H9 (cell line): ENCODE measurements at regions not wholly inside any gene's neighbourhood (a gene's known extent, or its start where the extent isn't known, plus 50 kb on each side); places are given as distances from the start of the nearest gene placed in this dataset.

Experiments
- DNase-seq: peaks from one replicate; pipeline ENCODE4 v3.0.0-alpha.2; 2017
- H2AFZ ChIP-seq: one replicate; pipeline ENCODE4 v1.6.1; 2013; ENCODE audit warnings: mild to moderate bottlenecking, low read length, control low read depth, moderate library complexity
- H2AK5ac ChIP-seq: 2 replicates; pipeline ENCODE4 v1.6.1; 2013; ENCODE audit warnings: low read length, control low read depth, mixed read lengths; ENCODE audit not compliant: insufficient read length
- H2BK120ac ChIP-seq: one replicate; pipeline ENCODE4 v1.6.1; 2013; ENCODE audit warnings: low read depth, mild to moderate bottlenecking, low read length, control low read depth, inconsistent platforms; ENCODE audit not compliant: poor library complexity, severe bottlenecking
- H2BK12ac ChIP-seq: 2 replicates; pipeline ENCODE4 v1.6.1; 2013; ENCODE audit warnings: low read length, control low read depth, mixed read lengths, low read depth; ENCODE audit not compliant: insufficient read length
- H2BK15ac ChIP-seq: 2 replicates; pipeline ENCODE4 v1.6.1; 2013; ENCODE audit warnings: low read depth, low read length, control low read depth
- H2BK20ac ChIP-seq: one replicate; pipeline ENCODE4 v1.6.1; 2013; ENCODE audit warnings: low read depth, mild to moderate bottlenecking, low read length, control low read depth, inconsistent platforms; ENCODE audit not compliant: poor library complexity, severe bottlenecking
- H2BK5ac ChIP-seq: 2 replicates; pipeline ENCODE4 v1.6.1; 2013; ENCODE audit warnings: low read length, control low read depth, mixed read lengths; ENCODE audit not compliant: insufficient read length
- H3K14ac ChIP-seq: 2 replicates; pipeline ENCODE4 v1.6.1; 2013; ENCODE audit warnings: low read length, control low read depth; ENCODE audit not compliant: insufficient read depth
- H3K18ac ChIP-seq: 2 replicates; pipeline ENCODE4 v1.6.1; 2013; ENCODE audit warnings: low read depth, mild to moderate bottlenecking, mixed read lengths, low read length, control low read depth; ENCODE audit not compliant: insufficient read length
- H3K23ac ChIP-seq: 2 replicates; pipeline ENCODE4 v1.6.1; 2013; ENCODE audit warnings: low read length, control low read depth, mixed read lengths, low read depth; ENCODE audit not compliant: insufficient read length
- H3K23me2 ChIP-seq: 2 replicates; pipeline ENCODE4 v1.6.1; 2013; ENCODE audit warnings: low read depth, mild to moderate bottlenecking, mixed read lengths, low read length, control low read depth; ENCODE audit not compliant: insufficient read length, poor library complexity, severe bottlenecking
- H3K27ac ChIP-seq: 2 replicates; pipeline ENCODE4 v1.5.1; 2013; ENCODE audit warnings: low read length, control low read depth, mixed read lengths, low read depth; ENCODE audit not compliant: insufficient read length
- H3K27me3 ChIP-seq: 2 replicates; pipeline ENCODE4 v1.6.1; 2013; ENCODE audit warnings: low read length, control low read depth, inconsistent platforms; ENCODE audit not compliant: insufficient read depth
- H3K4ac ChIP-seq: 2 replicates; pipeline ENCODE4 v1.6.1; 2013; ENCODE audit warnings: low read depth, mild to moderate bottlenecking, control low read depth, inconsistent platforms, low read length, moderate library complexity
- H3K4me1 ChIP-seq: 2 replicates; pipeline ENCODE4 v1.6.1; 2013; ENCODE audit warnings: low read length, control low read depth, inconsistent platforms; ENCODE audit not compliant: insufficient read depth
- H3K4me2 ChIP-seq: 2 replicates; pipeline ENCODE4 v1.6.1; 2013; ENCODE audit warnings: low read length, control low read depth, mixed read lengths; ENCODE audit not compliant: insufficient read length, insufficient read depth
- H3K56ac ChIP-seq: 2 replicates; pipeline ENCODE4 v1.6.1; 2013; ENCODE audit warnings: low read depth, mild to moderate bottlenecking, mixed read lengths, low read length, control low read depth; ENCODE audit not compliant: insufficient read length
- H3K79me1 ChIP-seq: 2 replicates; pipeline ENCODE4 v1.6.1; 2013; ENCODE audit warnings: low read depth, mild to moderate bottlenecking, moderate library complexity, low read length, control low read depth, inconsistent platforms; ENCODE audit not compliant: insufficient read depth, poor library complexity, severe bottlenecking
- H3K79me2 ChIP-seq: 2 replicates; pipeline ENCODE4 v1.6.1; 2013; ENCODE audit warnings: low read length, control low read depth, inconsistent platforms; ENCODE audit not compliant: insufficient read depth
- H3K9ac ChIP-seq: 2 replicates; pipeline ENCODE4 v1.6.1; 2013; ENCODE audit warnings: low read length, control low read depth, mixed read lengths; ENCODE audit not compliant: insufficient read length; ENCODE audit errors: extremely low read depth
- H3K9me3 ChIP-seq: one replicate; pipeline ENCODE4 v1.6.1; 2013; ENCODE audit warnings: low read depth, low read length, inconsistent platforms; ENCODE audit not compliant: control insufficient read depth
- H3T11ph ChIP-seq: one replicate; pipeline ENCODE4 v1.6.1; 2013; ENCODE audit warnings: mild to moderate bottlenecking, low read length, control low read depth, inconsistent platforms
- H4K20me1 ChIP-seq: one replicate; pipeline ENCODE4 v1.6.1; 2013; ENCODE audit not compliant: control insufficient read depth, insufficient read length, insufficient read depth
- H4K5ac ChIP-seq: 2 replicates; pipeline ENCODE4 v1.6.1; 2013; ENCODE audit warnings: low read depth, mild to moderate bottlenecking, mixed read lengths, low read length, control low read depth; ENCODE audit not compliant: insufficient read length
- H4K8ac ChIP-seq: replicated peaks from 2 replicates; pipeline ENCODE4 v1.6.1; 2013; ENCODE audit warnings: low read length, control low read depth, mixed read lengths, low read depth; ENCODE audit not compliant: insufficient read length
- H4K91ac ChIP-seq: 2 replicates; pipeline ENCODE4 v1.6.1; 2013; ENCODE audit warnings: low read depth, mild to moderate bottlenecking, moderate library complexity, mixed read lengths, low read length, control low read depth; ENCODE audit not compliant: insufficient read length
- H3K27ac Mint-ChIP-seq, 3 experiments: 2 replicates in 2 of 3; 3 replicates in 1 of 3; pipeline ENCODE4 v1.8.0; 2020 to 2021; ENCODE audit warnings: mixed read lengths in 3 of 3, mild to moderate bottlenecking in 1 of 3, moderate library complexity in 1 of 3
- H3K27me3 Mint-ChIP-seq: 2 replicates; pipeline ENCODE4 v1.8.0; 2021; ENCODE audit warnings: low read depth, mild to moderate bottlenecking, moderate library complexity, mixed read lengths
- H3K36me3 Mint-ChIP-seq, 3 experiments: 2 replicates in 2 of 3; 3 replicates in 1 of 3; pipeline ENCODE4 v1.8.0; 2020 to 2021; ENCODE audit warnings: low read depth in 3 of 3, mixed read lengths in 3 of 3; ENCODE audit not compliant: insufficient read depth in 1 of 3
- H3K4me1 Mint-ChIP-seq, 2 experiments: 2 replicates each; pipeline ENCODE4 v1.8.0; 2020; ENCODE audit warnings: mixed read lengths in 2 of 2
- H3K4me3 Mint-ChIP-seq, 2 experiments: 2 replicates in 1 of 2; 3 replicates in 1 of 2; pipeline ENCODE4 v1.8.0; 2020 to 2021; ENCODE audit warnings: mild to moderate bottlenecking in 2 of 2, mixed read lengths in 2 of 2, moderate library complexity in 1 of 2
- H3K9me3 Mint-ChIP-seq, 2 experiments: 2 replicates in 1 of 2; 3 replicates in 1 of 2; pipeline ENCODE4 v1.8.0; 2020; ENCODE audit warnings: mild to moderate bottlenecking in 2 of 2, mixed read lengths in 2 of 2, moderate library complexity in 1 of 2
- WGBS: extraction: QIAGEN DNeasy Blood & Tissue Kit; methylation state at CpG from one replicate; pipeline ENCODE4 v1.1.7; 2013; ENCODE audit warnings: missing lambda C conversion rate, low lambda C conversion rate, mixed read lengths; ENCODE audit not compliant: insufficient read length; ENCODE audit errors: extremely low coverage; 5-methylcytosine and 5-hydroxymethylcytosine counted together
- TF ChIP-seq, protein P1 (sequence below): fragments of 200-600 bp; sonication (generic); conservative IDR thresholded peaks from 3 replicates; pipeline ENCODE4 v1.8.0; 2021; ENCODE audit warnings: antibody characterized with exemption, mild to moderate bottlenecking

GRCh38 chr3:30457081-30457480 is 149.3 kb upstream of the TGFBR2 start:
- Histone ChIP-seq H2AK5ac (no peak overlapping the region), H2BK120ac (no peak overlapping the region), H3K27ac (no peak overlapping the region), H3K79me1 (no peaks in the 10 kb centered on the region), H3K4me2 (no peak overlapping the region), H3K27me3 (no peaks in the 10 kb centered on the region), H4K91ac (no peak overlapping the region), H3K18ac (no peak overlapping the region), H2BK20ac (no peak overlapping the region), H3K23ac (no peak overlapping the region), H3K14ac (no peak overlapping the region), H4K20me1 (no peaks in the 10 kb centered on the region), H3K56ac (no peak overlapping the region), H3K4me1 (peaks cover 2% of the 10 kb centered on the region; the same call in 1 of the 2 replicates), H4K8ac (no peak overlapping the region), H4K5ac (no peak overlapping the region), H2AFZ (no peak overlapping the region), H3K9me3 (no peaks in the 10 kb centered on the region), H3T11ph (no peak overlapping the region), H2BK15ac (no peak overlapping the region), H3K9ac (no peak overlapping the region), H3K4ac (no peak overlapping the region), H3K23me2 (no peaks in the 10 kb centered on the region), H2BK12ac (no peak overlapping the region), H3K79me2 (no peaks in the 10 kb centered on the region), H2BK5ac (no peak overlapping the region)
- TF ChIP-seq, protein P1, sequence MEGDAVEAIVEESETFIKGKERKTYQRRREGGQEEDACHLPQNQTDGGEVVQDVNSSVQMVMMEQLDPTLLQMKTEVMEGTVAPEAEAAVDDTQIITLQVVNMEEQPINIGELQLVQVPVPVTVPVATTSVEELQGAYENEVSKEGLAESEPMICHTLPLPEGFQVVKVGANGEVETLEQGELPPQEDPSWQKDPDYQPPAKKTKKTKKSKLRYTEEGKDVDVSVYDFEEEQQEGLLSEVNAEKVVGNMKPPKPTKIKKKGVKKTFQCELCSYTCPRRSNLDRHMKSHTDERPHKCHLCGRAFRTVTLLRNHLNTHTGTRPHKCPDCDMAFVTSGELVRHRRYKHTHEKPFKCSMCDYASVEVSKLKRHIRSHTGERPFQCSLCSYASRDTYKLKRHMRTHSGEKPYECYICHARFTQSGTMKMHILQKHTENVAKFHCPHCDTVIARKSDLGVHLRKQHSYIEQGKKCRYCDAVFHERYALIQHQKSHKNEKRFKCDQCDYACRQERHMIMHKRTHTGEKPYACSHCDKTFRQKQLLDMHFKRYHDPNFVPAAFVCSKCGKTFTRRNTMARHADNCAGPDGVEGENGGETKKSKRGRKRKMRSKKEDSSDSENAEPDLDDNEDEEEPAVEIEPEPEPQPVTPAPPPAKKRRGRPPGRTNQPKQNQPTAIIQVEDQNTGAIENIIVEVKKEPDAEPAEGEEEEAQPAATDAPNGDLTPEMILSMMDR, result no peak
- H3K27ac Mint-ChIP-seq, result no peak overlapping the region
- H3K4me1 Mint-ChIP-seq, result peaks cover 0 to 7% of the 10 kb centered on the region in 2 experiments; a peak in 1 of 4 replicates
- no peaks in the 10 kb centered on the region for H3K27me3 Mint-ChIP-seq
- WGBS, result no CpG with 5 or more reads among the region's 1 CpG
- H3K4me3 Mint-ChIP-seq, result no peak overlapping the region
- H3K36me3 Mint-ChIP-seq, result peaks cover 0 to 7% (median 3%) of the 10 kb centered on the region in 3 experiments; a peak in 4 of 7 replicates
- DNase-seq, result no peak
- H3K9me3 Mint-ChIP-seq, result peaks cover 4 to 9% of the 10 kb centered on the region in 2 experiments; a peak in 2 of 5 replicates
